ENCODE measurements at regions not wholly inside any gene's neighbourhood (a gene's known extent, or its start where the extent isn't known, plus 50 kb on each side); places are given as distances from the start of the nearest gene placed in this dataset.
"Not testable (repeated sequence)": the region's sequence is repeated elsewhere in the genome, so short reads cannot be mapped to it uniquely, and the experiment has no call there.

DNA sequence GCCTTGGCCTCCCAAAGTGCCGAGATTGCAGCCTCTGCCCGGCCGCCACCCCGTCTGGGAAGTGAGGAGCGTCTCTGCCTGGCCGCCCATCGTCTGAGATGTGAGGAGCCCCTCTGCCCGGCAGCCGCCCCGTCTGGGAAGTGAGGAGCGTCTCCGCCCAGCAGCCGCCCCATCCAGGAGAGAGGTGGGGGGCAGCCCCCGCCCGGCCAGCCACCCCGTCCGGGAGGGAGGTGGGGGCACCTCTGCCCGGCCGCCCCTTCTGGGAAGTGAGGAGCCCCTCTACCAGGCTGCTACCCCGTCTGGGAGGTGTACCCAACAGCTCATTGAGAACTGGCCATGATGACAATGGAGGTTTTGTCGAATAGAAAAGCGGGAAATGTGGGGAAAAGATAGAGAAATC lies 1530.9 kb downstream of the REEP3 start:
- TF ChIP-seq TAF1 (IDR thresholded peaks at IDR 0.05; ENCODE audit: borderline replicate concordance, low read depth, low read length); POLR2A (IDR thresholded peaks at IDR 0.05; ENCODE audit: low read depth, low read length); POLR2AphosphoS5 (IDR thresholded peaks at IDR 0.05; ENCODE audit: low read depth, low read length): not testable (repeated sequence)

All from GM12892 (cell line).